Medulla oblongata (tissue), 1 donor: ENCODE measurements at regions not wholly inside any gene's neighbourhood (a gene's known extent, or its start where the extent isn't known, plus 50 kb on each side); places are given as distances from the start of the nearest gene placed in this dataset.

Experiments used
- DNase-seq: peaks from one replicate; pipeline ENCODE4 v3.0.0-alpha.2; 2015; ENCODE audit errors: extremely low spot score

- no peak for DNase-seq
Measured at GRCh38 chr9:89905606-89906338, 301.0 kb downstream of the GADD45G start.

- DNase-seq = no peak
Measured at GRCh38 chr9:89911721-89912604, 307.2 kb downstream of the GADD45G start.

- DNase-seq = no peak
Measured at GRCh38 chr9:89912605-89912953, 307.8 kb downstream of the GADD45G start.

GRCh38 chr9:89915187-89915586 is 310.4 kb downstream of the GADD45G start:
- no peak for DNase-seq

GRCh38 chr9:89916001-89916597 is 311.3 kb downstream of the GADD45G start:
- DNase-seq = no peak

GRCh38 chr9:89917861-89918260 is 313.0 kb downstream of the GADD45G start:
- no peak for DNase-seq

GRCh38 chr9:89919171-89919681 is 314.4 kb downstream of the GADD45G start:
- DNase-seq = peak; percentile 64

GRCh38 chr9:89920131-89920530 is 315.3 kb downstream of the GADD45G start:
- DNase-seq = no peak

GRCh38 chr9:89920951-89921350 is 316.1 kb downstream of the GADD45G start:
- peak; percentile 29 for DNase-seq

- no peak for DNase-seq
Measured at GRCh38 chr9:89922099-89922498, 317.3 kb downstream of the GADD45G start.

GRCh38 chr9:89923174-89923573 is 318.4 kb downstream of the GADD45G start:
- DNase-seq = no peak

- DNase-seq = peak; percentile 17
Measured at GRCh38 chr9:89923961-89924504, 319.2 kb downstream of the GADD45G start.

GRCh38 chr9:89924611-89925010 is 319.8 kb downstream of the GADD45G start:
- DNase-seq = no peak

GRCh38 chr9:89926167-89926566 is 321.4 kb downstream of the GADD45G start:
- no peak for DNase-seq

GRCh38 chr9:89926691-89927220 is 321.9 kb downstream of the GADD45G start:
- DNase-seq = no peak

- no peak for DNase-seq
Measured at GRCh38 chr9:89928106-89928505, 323.3 kb downstream of the GADD45G start.

- no peak for DNase-seq
Measured at GRCh38 chr9:89928521-89929275, 323.9 kb downstream of the GADD45G start.

GRCh38 chr9:89929315-89929672 is 324.5 kb downstream of the GADD45G start:
- no peak for DNase-seq

GRCh38 chr9:89929673-89930480 is 325.1 kb downstream of the GADD45G start:
- DNase-seq = peak; percentile 7

- no peak for DNase-seq
Measured at GRCh38 chr9:89933578-89933977, 328.8 kb downstream of the GADD45G start.
